Prostate gland (tissue), 2 donors: ENCODE measurements at regions not wholly inside any gene's neighbourhood (a gene's known extent, or its start where the extent isn't known, plus 50 kb on each side); places are given as distances from the start of the nearest gene placed in this dataset.

Experiments used
- DNase-seq: peaks from one replicate; pipeline ENCODE4 v3.0.0-alpha.2; 2019; ENCODE audit warnings: low spot score
- H3K27ac ChIP-seq, 2 donors: fragments of 200-600 bp; sonication (generic); 2 replicates each; pipeline ENCODE4 v1.5.1; 2017 to 2019
- H3K27me3 ChIP-seq: fragments of 200-600 bp; sonication (generic); replicated peaks from 2 replicates; pipeline ENCODE4 v1.5.1; 2019; ENCODE audit not compliant: insufficient read depth
- H3K36me3 ChIP-seq, 2 donors: fragments of 200-600 bp; sonication (generic); 1 replicate in 1 of 2; 2 replicates in 1 of 2; pipeline versions ENCODE4 v1.5.1 to v1.8.1; 2017 to 2019
- H3K4me1 ChIP-seq: fragments of 200-600 bp; sonication (generic); replicated peaks from 2 replicates; pipeline ENCODE4 v1.5.1; 2019
- H3K4me3 ChIP-seq, 2 donors: fragments of 200-600 bp; sonication (generic); 2 replicates each; pipeline ENCODE4 v1.5.1; 2017 to 2019
- H3K9me3 ChIP-seq: fragments of 200-600 bp; sonication (generic); 2 replicates; pipeline ENCODE4 v1.5.1; 2017
- CTCF ChIP-seq, 4 experiments: fragments of 200-600 bp in 2 of 4; fragments of 450-650 bp in 2 of 4; sonication (generic) in 2 of 4; IDR thresholded peaks; 1 replicate in 3 of 4; 2 replicates in 1 of 4; pipeline ENCODE4 v1.5.1; 2016 to 2019; ENCODE audit warnings: antibody characterized with exemption in 4 of 4, mild to moderate bottlenecking in 2 of 4, moderate library complexity in 2 of 4
- POLR2A ChIP-seq: fragments of 450-650 bp; IDR thresholded peaks from one replicate; pipeline ENCODE4 v1.6.1; 2016; ENCODE audit warnings: antibody characterized with exemption, mild to moderate bottlenecking
- POLR2AphosphoS5 ChIP-seq: sonication (generic); formaldehyde crosslinking; IDR thresholded peaks from one replicate; pipeline ENCODE4 v1.6.1; 2017; ENCODE audit warnings: antibody characterized with exemption
- WGBS: methylation state at CpG from one replicate; pipeline ENCODE4 v1.1.5; 2018; 5-methylcytosine and 5-hydroxymethylcytosine counted together
- intact Hi-C: fragments of 100-400 bp; cut with DNase I; formaldehyde crosslinking; loops from one replicate; pipeline ENCODE4 v1.14.2; 2022

DNA sequence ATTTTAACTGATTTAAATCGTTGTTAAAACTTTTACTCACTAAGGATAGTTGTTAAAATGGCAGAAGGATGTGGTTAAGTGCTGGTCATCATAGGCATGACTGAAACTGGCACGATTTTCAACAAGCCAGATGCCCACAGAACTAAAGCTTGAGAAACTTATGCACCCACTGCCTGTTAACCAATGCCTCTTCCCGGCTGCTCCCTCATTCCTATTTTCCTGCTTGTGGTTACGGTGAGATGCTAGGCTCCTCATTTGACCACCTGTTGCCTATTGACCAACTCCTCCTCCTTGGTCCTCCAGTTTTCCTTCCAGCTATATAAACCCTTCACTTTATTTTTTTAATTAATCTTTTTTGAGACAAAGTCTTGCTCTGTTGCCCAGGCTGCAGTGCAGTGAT is 238.7 kb downstream of the TFCP2L1 start:
- Histone ChIP-seq H3K27ac (no peak overlapping the region), H3K9me3 (no peaks in the 10 kb centered on the region), H3K36me3 (no peaks in the 10 kb centered on the region), H3K4me3 (no peak overlapping the region), H3K27me3 (no peaks in the 10 kb centered on the region), H3K4me1 (no peaks in the 10 kb centered on the region)
- TF ChIP-seq POLR2AphosphoS5 (no peak), CTCF (IDR thresholded peaks at IDR 0.05) (no peak), POLR2A (no peak)
- intact Hi-C loops = no loop called here
- 67% methylated on average over 4 of the region's 4 CpGs for WGBS
- DNase-seq = no peak

DNA sequence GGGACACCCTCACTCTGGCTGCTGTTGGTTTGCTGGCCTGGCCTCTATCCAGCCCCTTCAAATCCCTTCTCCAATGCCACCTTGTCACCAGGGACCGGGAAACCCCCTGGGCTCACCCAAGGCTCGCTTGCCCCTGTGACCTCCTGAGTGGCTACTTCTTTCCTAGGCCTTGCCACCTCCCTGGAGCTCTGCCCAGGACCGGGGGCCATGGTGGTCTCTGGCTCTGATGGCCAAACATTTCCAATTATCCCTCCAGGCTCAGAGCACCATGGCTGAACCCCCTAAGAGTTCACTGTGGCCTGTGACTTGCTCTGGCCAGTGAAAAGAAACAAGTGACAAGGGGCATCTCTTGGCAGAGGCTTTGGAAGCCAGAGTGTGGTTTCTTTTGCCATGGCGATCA is 237.6 kb downstream of the TFCP2L1 start:
- Histone ChIP-seq H3K4me3 (no peak overlapping the region), H3K27ac (no peak overlapping the region), H3K9me3 (no peaks in the 10 kb centered on the region), H3K36me3 (no peaks in the 10 kb centered on the region), H3K4me1 (no peaks in the 10 kb centered on the region), H3K27me3 (no peaks in the 10 kb centered on the region)
- intact Hi-C loops = no loop called here
- no peak for TF ChIP-seq POLR2A
- 91% methylated on average over 4 of the region's 4 CpGs for WGBS
- no peak for DNase-seq

- intact Hi-C loops = no loop called here
- H3K9me3 ChIP-seq = no peaks in the 10 kb centered on the region
- 54% methylated on average over 2 of the region's 2 CpGs for WGBS
- TF ChIP-seq POLR2AphosphoS5 (no peak), POLR2A (no peak), CTCF (IDR thresholded peaks at IDR 0.05) (no peak)
- no peak overlapping the region for H3K27ac ChIP-seq
- H3K36me3 ChIP-seq = no peaks in the 10 kb centered on the region
- H3K4me1 ChIP-seq = no peaks in the 10 kb centered on the region
- H3K4me3 ChIP-seq = no peak overlapping the region
- DNase-seq = no peak
- no peaks in the 10 kb centered on the region for H3K27me3 ChIP-seq
Observed at GRCh38 chr2:121049131-121049530, 235.9 kb downstream of the TFCP2L1 start.

DNA sequence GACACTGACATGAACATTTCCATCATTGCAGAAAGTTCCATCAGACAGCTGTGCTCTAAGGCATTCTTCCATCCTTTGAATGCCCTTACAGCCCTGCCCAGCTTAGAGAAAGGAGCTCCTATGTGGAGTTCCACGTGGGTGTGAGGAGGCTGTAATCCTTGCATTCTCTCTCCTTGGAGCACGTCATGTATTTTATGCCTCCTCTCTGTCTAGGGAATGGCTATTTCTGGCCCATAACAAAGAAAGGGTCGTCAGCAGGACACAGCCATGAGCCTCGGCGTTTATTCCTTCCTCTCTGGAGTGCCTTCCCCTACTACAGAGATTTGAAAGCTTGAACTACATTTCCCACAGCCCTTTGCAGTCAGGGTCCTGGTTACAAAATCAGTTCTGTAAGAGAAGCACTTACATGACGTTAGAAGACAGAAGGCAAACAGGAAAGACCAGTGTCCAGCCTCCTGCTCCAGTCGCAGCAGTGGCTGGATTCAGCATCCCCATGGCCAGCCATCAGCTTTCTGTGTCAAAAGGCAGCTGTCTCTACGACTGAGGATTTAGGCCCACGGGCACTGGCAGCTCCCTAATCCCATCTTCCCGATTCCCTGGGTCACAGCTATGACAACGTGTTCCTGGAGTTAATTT is 234.9 kb downstream of the TFCP2L1 start:
- H3K36me3 ChIP-seq = no peaks in the 10 kb centered on the region
- TF ChIP-seq CTCF (IDR thresholded peaks at IDR 0.05) = no peak
- no peak for TF ChIP-seq POLR2A
- no peak for TF ChIP-seq POLR2AphosphoS5
- no peak overlapping the region for H3K27ac ChIP-seq
- intact Hi-C loops = no loop called here
- WGBS = 61% methylated on average over 11 of the region's 11 CpGs
- H3K9me3 ChIP-seq = no peaks in the 10 kb centered on the region
- no peaks in the 10 kb centered on the region for H3K27me3 ChIP-seq
- DNase-seq = no peak
- H3K4me1 ChIP-seq = no peaks in the 10 kb centered on the region
- H3K4me3 ChIP-seq = no peak overlapping the region

DNA sequence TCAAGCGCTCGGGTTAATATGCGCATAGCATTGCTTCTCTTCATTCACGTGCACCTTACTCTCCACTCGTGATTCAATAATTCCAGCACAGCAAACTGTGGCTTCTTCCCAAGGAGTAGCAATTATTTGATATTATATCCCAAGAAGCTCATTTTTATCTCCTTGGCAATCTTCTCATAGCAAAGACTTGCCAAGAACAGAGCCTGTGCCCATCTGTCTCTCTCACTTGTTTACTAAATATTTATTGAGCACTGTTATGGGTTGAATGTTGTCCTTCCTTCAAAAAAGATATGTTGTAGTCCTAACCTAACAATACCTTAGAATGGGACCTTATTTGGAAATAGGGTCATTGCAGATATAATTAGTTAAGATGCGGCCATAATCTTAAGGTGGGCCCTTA is 233.7 kb downstream of the TFCP2L1 start:
- no peaks in the 10 kb centered on the region for H3K27me3 ChIP-seq
- TF ChIP-seq POLR2A (no peak), POLR2AphosphoS5 (no peak)
- WGBS = 65% methylated on average over 6 of the region's 6 CpGs
- no peaks in the 10 kb centered on the region for H3K36me3 ChIP-seq
- H3K27ac ChIP-seq = no peak overlapping the region
- intact Hi-C loops = no loop called here
- no peak for DNase-seq
- no peaks in the 10 kb centered on the region for H3K4me1 ChIP-seq
- no peak overlapping the region for H3K4me3 ChIP-seq
- no peaks in the 10 kb centered on the region for H3K9me3 ChIP-seq

DNA sequence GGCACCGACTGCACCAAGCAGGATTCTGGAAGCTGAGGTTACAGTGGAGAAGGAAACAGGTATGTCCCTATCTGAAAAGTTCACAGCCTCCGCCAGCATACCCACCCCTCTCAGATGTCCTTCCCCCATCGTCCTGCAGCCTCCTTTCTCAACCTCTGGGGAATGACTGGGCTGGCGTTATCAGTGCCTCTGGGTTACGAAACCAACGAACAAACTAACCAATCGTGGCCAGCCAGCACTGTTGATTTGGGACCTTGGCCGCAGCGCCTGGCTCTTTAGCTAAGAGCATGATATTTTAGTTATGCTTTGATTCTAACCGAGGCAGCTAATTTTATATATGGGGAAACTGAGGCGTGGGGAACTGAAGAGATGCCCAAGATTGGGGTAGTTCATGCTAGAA is 233.0 kb downstream of the TFCP2L1 start:
- Histone ChIP-seq H3K4me3 (no peak overlapping the region), H3K27me3 (no peaks in the 10 kb centered on the region), H3K36me3 (no peaks in the 10 kb centered on the region), H3K9me3 (no peaks in the 10 kb centered on the region), H3K27ac (no peak overlapping the region), H3K4me1 (no peaks in the 10 kb centered on the region)
- DNase-seq = no peak
- intact Hi-C loops = no loop called here
- no peak for TF ChIP-seq POLR2AphosphoS5
- no peak for TF ChIP-seq CTCF (IDR thresholded peaks at IDR 0.05)
- TF ChIP-seq POLR2A = no peak
- WGBS = 91% methylated on average over 10 of the region's 11 CpGs
